ENCODE measurements at regions not wholly inside any gene's neighbourhood (a gene's known extent, or its start where the extent isn't known, plus 50 kb on each side); places are given as distances from the start of the nearest gene placed in this dataset.

DNA sequence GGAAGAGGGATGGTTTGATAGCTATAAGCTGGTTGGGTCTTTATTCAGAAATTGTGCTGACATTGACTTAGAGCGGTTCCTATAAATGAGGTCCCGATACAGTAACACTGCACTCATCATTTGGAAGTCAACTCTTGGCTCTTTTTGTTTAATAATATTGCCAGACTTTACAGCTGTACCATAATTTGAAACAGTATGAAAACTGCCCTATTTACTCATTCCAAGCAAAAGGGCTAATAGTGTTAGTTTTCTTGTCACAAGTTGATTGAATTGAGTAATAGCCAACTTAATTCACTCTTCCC, 128.4 kb upstream of the LIMCH1 start:
- peaks cover 0 to 51% (median 24%) of the 10 kb centered on the region in 12 donors for H3K4me1 ChIP-seq

DNA sequence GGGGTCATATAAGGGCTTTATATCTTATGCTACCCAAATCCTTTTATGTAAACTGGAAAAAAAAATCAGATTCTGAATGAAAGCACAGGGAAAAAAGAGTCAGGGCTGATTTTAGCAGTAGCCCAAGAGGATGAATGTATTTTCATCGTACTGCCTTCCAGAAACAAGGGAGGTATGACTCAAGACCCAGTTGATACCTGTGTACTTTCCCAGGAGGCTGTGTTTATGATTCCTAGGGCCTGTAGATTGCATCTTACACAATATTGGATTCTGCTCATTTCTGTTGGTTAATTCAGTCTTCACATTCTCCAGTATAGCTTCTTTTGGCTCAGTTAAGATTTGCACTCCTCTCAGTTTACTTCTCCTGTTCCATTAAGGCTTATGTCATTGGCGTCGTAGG, 127.9 kb upstream of the LIMCH1 start:
- no peak for DNase-seq
- Histone ChIP-seq H3K36me3 (no peaks in the 10 kb centered on the region), H3K4me3 (no peak overlapping the region), H3K27ac (no peak overlapping the region), H3K27me3 (peaks cover 0 to 5% (median 0%) of the 10 kb centered on the region in 9 donors), H3K9me3 (no peaks in the 10 kb centered on the region), H3K4me1 (peaks cover 0 to 53% (median 24%) of the 10 kb centered on the region in 12 donors)
- TF ChIP-seq, protein P1, sequence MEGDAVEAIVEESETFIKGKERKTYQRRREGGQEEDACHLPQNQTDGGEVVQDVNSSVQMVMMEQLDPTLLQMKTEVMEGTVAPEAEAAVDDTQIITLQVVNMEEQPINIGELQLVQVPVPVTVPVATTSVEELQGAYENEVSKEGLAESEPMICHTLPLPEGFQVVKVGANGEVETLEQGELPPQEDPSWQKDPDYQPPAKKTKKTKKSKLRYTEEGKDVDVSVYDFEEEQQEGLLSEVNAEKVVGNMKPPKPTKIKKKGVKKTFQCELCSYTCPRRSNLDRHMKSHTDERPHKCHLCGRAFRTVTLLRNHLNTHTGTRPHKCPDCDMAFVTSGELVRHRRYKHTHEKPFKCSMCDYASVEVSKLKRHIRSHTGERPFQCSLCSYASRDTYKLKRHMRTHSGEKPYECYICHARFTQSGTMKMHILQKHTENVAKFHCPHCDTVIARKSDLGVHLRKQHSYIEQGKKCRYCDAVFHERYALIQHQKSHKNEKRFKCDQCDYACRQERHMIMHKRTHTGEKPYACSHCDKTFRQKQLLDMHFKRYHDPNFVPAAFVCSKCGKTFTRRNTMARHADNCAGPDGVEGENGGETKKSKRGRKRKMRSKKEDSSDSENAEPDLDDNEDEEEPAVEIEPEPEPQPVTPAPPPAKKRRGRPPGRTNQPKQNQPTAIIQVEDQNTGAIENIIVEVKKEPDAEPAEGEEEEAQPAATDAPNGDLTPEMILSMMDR (IDR thresholded peaks at IDR 0.05): no peak
- no peak for TF ChIP-seq POLR2A (IDR thresholded peaks at IDR 0.05)
- intact Hi-C loops (cut with DNase I): loop anchor here in 1 of 10 donors (10.0 kb wide), 1 partner anchor 45 kb away; no protein-coding TSS in a partner anchor
- 82 to 92% (median 89%) methylated on average over 3 of the region's 3 CpGs for WGBS, 4 donors
- no peak for ATAC-seq

More for the DNA sequence above, 128.4 kb upstream of the LIMCH1 start:
- no peak for TF ChIP-seq POLR2A (IDR thresholded peaks at IDR 0.05)
- TF ChIP-seq, protein P1 (IDR thresholded peaks at IDR 0.05): no peak
- Histone ChIP-seq H3K27me3 (peaks cover 0 to 5% (median 0%) of the 10 kb centered on the region in 9 donors), H3K9me3 (no peaks in the 10 kb centered on the region), H3K36me3 (no peaks in the 10 kb centered on the region), H3K4me3 (no peak overlapping the region), H3K27ac (no peak overlapping the region)
- DNase-seq (no peak), ATAC-seq (peak in 1 of 4 donors; percentile 25)
- 84 to 92% (median 90%) methylated on average over 2 of the region's 2 CpGs for WGBS, 4 donors
- intact Hi-C loops (cut with DNase I): no loop called here

DNA sequence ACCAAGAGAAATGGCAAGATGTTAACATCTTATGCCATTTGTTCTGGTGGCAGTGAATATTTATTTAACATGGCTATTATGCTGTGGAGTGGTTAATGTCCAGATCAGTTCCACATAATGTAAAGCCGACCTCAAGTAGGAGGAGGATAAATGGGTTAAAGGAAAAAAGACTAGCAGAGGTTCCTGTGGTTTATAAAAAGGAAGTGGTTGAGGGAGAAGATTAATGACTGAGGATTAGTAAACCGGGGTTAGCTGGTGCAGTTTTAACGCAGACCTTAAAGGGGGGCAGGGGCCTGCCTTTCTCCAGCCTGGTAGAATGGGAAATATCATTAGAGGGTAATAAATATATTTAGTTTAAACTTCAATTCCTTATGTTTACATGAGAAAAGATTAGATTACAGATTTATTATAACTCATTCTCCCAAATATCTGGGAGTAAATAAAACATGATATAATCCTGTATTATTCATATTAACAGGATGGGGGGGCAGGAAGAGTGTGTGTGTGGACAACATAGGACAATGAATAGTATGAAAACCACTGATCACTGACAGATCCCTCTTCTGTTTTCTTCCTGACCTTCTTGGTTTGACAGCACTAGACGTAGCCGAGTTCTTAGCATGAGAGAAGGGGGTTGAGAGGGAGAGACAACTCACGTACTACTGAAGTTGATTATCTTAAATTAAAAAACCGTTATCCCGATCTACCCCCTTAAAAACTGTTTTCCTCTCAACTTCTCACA, 124.1 kb upstream of the LIMCH1 start:
- Histone ChIP-seq H3K4me1 (peaks cover 0 to 58% (median 20%) of the 10 kb centered on the region in 12 donors), H3K9me3 (no peaks in the 10 kb centered on the region), H3K27ac (no peak overlapping the region), H3K36me3 (no peaks in the 10 kb centered on the region), H3K4me3 (no peak overlapping the region), H3K27me3 (peaks cover 0 to 5% (median 0%) of the 10 kb centered on the region in 9 donors)
- no peak for DNase-seq
- no peak for TF ChIP-seq POLR2A (IDR thresholded peaks at IDR 0.05)
- TF ChIP-seq, protein P1 (IDR thresholded peaks at IDR 0.05): no peak
- intact Hi-C loops (cut with DNase I): loop anchor here in 1 of 10 donors (10.0 kb wide), 1 partner anchor 49 kb away; no protein-coding TSS in a partner anchor
- 76 to 84% (median 79%) methylated on average over 8 of the region's 8 CpGs for WGBS, 4 donors
- no peak for ATAC-seq

DNA sequence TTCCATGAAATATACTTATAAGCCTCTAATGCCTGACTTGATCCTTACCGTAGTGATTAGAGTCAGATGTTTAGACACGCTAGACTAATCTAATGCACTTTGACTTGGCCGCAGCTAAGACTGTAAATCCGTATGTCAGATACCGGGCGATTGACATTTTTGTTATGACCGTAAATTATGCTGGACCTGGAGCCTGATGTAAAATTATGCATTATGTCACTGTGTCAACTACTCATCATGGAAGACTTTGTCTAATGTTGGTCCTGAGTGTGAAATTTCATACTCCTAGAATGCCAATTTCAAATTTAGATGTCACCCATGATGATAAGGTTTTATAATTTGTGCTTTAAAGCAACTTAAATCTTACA, 123.6 kb upstream of the LIMCH1 start:
- intact Hi-C loops (cut with DNase I): loop anchor here in 1 of 10 donors (10.0 kb wide), 1 partner anchor 50 kb away; no protein-coding TSS in a partner anchor
- ATAC-seq: no peak
- Histone ChIP-seq H3K4me3 (no peak overlapping the region), H3K27ac (no peak overlapping the region), H3K36me3 (no peaks in the 10 kb centered on the region), H3K27me3 (peaks cover 0 to 5% (median 0%) of the 10 kb centered on the region in 9 donors), H3K4me1 (peaks cover 0 to 59% (median 21%) of the 10 kb centered on the region in 12 donors), H3K9me3 (no peaks in the 10 kb centered on the region)
- TF ChIP-seq POLR2A (IDR thresholded peaks at IDR 0.05): no peak
- TF ChIP-seq, protein P1 (IDR thresholded peaks at IDR 0.05): no peak
- DNase-seq: no peak
- WGBS, 4 donors: 64 to 82% (median 74%) methylated on average over 7 of the region's 7 CpGs

Data from heart left ventricle (tissue), 16 donors.